Fibroblast of lung (primary cell): ENCODE measurements at regions not wholly inside any gene's neighbourhood (a gene's known extent, or its start where the extent isn't known, plus 50 kb on each side); places are given as distances from the start of the nearest gene placed in this dataset.

Experiments used
- EZH2 ChIP-seq: IDR thresholded peaks from 2 replicates; pipeline ENCODE4 v1.5.1; 2012; ENCODE audit warnings: low read length, control low read depth, mild to moderate bottlenecking; ENCODE audit errors: missing control alignments
- TF ChIP-seq, protein P1 (sequence below), 2 donors: IDR thresholded peaks in 1 of 2; conservative IDR thresholded peaks in 1 of 2; 1 replicate in 1 of 2; 2 replicates in 1 of 2; pipeline ENCODE4 v1.5.1; 2011 to 2012; ENCODE audit warnings: low read length in 2 of 2, control low read depth in 1 of 2, inconsistent platforms in 1 of 2, low read depth in 1 of 2, mild to moderate bottlenecking in 1 of 2

DNA sequence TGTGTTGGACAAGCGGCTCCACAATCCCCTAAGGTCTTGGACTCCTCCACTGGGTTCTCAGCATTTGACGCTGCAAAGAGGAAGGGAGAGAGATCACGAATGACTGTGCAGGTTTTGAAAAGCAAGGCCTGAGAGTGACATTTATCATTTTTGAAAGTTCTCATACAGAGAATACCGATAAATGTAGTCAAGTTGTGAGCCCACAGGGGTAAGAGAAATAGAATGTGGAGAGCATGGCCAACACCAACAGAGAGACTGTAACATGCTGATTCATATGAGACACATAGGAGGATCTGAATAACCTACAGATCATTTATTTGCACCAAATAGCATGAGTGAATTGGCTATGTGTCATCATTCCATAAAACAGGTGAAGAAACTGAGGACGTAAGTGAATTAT lies 230.5 kb upstream of the MBL2 start:
- TF ChIP-seq, protein P1, sequence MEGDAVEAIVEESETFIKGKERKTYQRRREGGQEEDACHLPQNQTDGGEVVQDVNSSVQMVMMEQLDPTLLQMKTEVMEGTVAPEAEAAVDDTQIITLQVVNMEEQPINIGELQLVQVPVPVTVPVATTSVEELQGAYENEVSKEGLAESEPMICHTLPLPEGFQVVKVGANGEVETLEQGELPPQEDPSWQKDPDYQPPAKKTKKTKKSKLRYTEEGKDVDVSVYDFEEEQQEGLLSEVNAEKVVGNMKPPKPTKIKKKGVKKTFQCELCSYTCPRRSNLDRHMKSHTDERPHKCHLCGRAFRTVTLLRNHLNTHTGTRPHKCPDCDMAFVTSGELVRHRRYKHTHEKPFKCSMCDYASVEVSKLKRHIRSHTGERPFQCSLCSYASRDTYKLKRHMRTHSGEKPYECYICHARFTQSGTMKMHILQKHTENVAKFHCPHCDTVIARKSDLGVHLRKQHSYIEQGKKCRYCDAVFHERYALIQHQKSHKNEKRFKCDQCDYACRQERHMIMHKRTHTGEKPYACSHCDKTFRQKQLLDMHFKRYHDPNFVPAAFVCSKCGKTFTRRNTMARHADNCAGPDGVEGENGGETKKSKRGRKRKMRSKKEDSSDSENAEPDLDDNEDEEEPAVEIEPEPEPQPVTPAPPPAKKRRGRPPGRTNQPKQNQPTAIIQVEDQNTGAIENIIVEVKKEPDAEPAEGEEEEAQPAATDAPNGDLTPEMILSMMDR (conservative IDR thresholded peaks at IDR 0.05 in 1 of 2, IDR thresholded peaks at IDR 0.05 in 1 of 2; ENCODE audit: low read depth in 1 of 2, low read length in 2 of 2), result no peak
- no peak for TF ChIP-seq EZH2
